ENCODE measurements at regions not wholly inside any gene's neighbourhood (a gene's known extent, or its start where the extent isn't known, plus 50 kb on each side); places are given as distances from the start of the nearest gene placed in this dataset.

DNA sequence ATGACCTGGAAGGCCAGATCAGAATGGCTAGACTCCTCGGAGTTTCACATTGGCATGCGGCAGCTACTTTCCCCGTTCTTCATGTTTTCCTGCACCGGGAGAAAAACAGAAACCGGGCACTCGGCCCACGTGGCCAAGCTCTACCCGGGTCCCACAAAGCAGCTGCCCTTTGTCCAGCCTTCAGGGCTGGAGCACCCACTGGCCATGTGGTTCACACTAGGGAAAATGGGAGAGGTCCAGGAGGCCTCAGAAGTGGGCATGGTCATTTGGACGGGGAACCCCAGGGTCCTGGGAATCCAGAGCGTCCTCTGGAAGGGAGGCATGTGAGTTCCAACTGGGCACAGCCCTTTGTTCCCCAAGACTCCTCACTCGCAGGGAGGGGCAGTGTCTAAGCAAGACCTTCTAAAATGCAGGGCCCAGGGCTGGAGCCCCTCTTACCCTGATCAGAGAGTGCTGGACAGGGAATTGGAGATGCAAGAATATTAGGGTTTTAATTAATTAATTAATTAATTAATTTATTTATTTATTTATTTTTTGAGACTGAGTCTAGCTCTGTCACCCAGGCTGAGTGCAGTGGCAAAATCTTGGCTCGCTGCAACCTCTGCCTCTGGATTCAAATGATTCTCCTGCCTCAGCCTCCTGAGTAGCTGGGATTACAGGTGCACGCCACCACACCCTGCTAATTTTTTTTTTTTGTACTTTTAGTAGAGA is 97.2 kb upstream of the CPEB4 start:
- H3K4me3 ChIP-seq (ENCODE audit: low read depth in 1 of 2, low read length in 2 of 2), result no peak overlapping the region
- H3K36me3 ChIP-seq (ENCODE audit: control insufficient read depth in 1 of 2, insufficient read depth in 2 of 2, low read length in 2 of 2), result no peaks in the 10 kb centered on the region
- H3K27ac ChIP-seq (ENCODE audit: low read length), result no peak overlapping the region
- no peaks in the 10 kb centered on the region for H3K27me3 ChIP-seq (ENCODE audit: low read depth, low read length)
- no peaks in the 10 kb centered on the region for H3K9me3 ChIP-seq (ENCODE audit: control insufficient read depth in 1 of 2, low read length in 2 of 2)
- H3K4me1 ChIP-seq (ENCODE audit: control insufficient read depth in 1 of 2, insufficient read depth in 2 of 2, low read length in 2 of 2), result peaks cover 0 to 5% of the 10 kb centered on the region in 2 donors

DNA sequence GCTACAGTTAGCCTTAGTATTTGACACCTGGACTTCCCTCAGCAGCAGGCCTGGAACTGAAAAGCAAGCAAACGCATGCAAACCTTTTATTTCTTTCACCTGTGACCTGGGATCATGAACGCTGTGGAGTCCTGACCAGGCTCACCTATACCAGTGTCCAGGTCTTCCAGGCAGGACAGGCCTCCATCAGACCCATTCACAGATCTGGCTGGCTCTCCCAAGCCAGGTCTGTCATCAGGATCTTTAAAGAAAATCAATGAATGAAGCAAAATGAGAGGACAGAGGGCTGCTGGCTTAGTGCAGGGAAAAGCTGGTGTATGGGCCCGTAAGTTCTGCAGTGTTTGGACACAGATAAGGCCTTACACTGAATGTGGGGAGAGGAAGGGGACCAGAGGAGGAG is 96.3 kb upstream of the CPEB4 start:
- H3K27ac ChIP-seq (ENCODE audit: low read length), result no peak overlapping the region
- no peaks in the 10 kb centered on the region for H3K9me3 ChIP-seq (ENCODE audit: control insufficient read depth in 1 of 2, low read length in 2 of 2)
- H3K4me3 ChIP-seq (ENCODE audit: low read depth in 1 of 2, low read length in 2 of 2), result no peak overlapping the region
- no peaks in the 10 kb centered on the region for H3K27me3 ChIP-seq (ENCODE audit: low read depth, low read length)
- peaks cover 0 to 5% of the 10 kb centered on the region in 2 donors for H3K4me1 ChIP-seq (ENCODE audit: control insufficient read depth in 1 of 2, insufficient read depth in 2 of 2, low read length in 2 of 2)
- H3K36me3 ChIP-seq (ENCODE audit: control insufficient read depth in 1 of 2, insufficient read depth in 2 of 2, low read length in 2 of 2), result no peaks in the 10 kb centered on the region

DNA sequence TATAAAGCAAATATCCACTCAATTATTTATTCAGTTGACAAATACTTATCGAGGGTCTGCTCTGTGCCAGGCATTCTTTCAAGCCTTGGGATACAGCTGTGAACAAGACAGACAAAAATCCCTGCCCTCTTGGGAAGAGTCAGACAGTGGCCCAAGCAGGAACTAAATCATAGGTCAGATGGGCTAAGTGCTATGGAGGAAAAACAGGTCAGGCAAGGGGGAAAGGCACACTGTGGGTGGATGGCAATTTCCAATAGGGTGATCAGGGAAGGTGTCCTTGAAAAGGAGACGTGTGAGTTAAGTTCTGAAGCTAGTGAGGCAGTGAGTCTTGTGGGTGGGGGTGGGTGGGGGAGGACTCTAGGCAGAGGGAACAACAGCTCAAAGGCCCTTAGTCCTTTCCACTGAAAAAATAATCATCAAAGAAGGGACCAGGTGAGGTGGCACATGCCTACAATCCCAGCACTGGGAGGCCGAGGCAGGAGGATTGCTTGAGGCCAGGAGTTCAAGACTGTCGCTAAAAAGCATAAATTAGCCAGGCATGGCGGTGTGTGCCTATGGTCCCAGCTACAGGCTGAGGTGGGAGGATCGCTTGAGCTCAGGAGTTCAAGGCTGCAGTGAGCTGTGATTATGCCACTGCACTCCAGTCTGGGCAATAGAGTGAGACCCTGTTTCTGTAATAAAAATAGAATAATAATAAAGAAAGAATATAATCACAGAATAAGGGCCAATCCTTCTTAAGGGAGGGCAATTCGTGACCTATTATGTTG is 95.2 kb upstream of the CPEB4 start:
- H3K27ac ChIP-seq (ENCODE audit: low read length), result no peak overlapping the region
- H3K4me1 ChIP-seq (ENCODE audit: control insufficient read depth in 1 of 2, insufficient read depth in 2 of 2, low read length in 2 of 2), result peaks cover 0 to 5% of the 10 kb centered on the region in 2 donors
- H3K36me3 ChIP-seq (ENCODE audit: control insufficient read depth in 1 of 2, insufficient read depth in 2 of 2, low read length in 2 of 2), result no peaks in the 10 kb centered on the region

DNA sequence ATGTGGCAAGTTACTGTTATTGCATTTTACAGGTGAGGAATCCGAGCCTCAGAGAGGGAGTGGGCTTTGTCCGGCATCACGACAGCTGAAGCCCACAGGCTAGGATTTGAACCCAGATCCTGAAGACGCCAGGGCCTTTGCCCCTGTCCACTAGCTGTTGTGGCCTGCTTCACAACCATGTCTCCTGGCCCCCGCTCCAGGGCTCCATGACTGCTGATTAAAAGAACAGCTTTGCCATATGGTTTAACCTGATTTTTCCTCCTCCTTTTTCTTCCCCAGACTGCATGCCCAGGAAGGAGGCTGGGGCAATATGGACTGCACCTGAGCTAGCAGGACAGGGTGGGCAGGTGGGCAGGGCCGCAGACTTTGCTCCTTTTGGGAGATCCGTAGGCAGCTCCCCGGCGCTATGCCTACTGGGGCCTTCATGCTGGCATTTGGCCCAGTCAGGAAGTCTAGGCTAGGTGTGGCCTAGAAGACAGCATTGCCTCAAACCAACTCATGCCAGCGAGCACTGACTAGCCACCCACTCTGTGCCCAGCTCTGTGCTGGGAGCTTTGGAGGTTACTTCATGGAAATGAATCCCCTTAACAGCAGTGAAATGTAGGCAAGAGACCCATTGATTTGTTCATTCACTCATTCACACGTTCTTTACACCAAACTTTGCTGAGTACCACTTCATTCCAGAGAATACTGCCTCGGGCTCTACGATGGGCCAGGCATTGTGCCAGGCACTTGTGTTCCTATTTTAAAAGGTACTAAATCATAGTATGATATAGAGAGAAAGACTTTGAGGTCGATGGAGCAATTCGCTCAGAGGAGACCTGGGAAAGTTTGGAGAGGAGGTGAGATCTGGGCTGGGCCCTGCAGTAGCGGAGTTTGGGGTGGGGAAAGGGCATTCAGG is 94.3 kb upstream of the CPEB4 start:
- H3K4me3 ChIP-seq (ENCODE audit: low read depth in 1 of 2, low read length in 2 of 2), result no peak overlapping the region
- H3K9me3 ChIP-seq (ENCODE audit: control insufficient read depth in 1 of 2, low read length in 2 of 2), result no peaks in the 10 kb centered on the region
- H3K36me3 ChIP-seq (ENCODE audit: control insufficient read depth in 1 of 2, insufficient read depth in 2 of 2, low read length in 2 of 2), result no peaks in the 10 kb centered on the region
- peak overlapping the region; percentile 26 for H3K27ac ChIP-seq (ENCODE audit: low read length)
- H3K4me1 ChIP-seq (ENCODE audit: control insufficient read depth in 1 of 2, insufficient read depth in 2 of 2, low read length in 2 of 2), result peaks cover 0 to 5% of the 10 kb centered on the region in 2 donors
- no peaks in the 10 kb centered on the region for H3K27me3 ChIP-seq (ENCODE audit: low read depth, low read length)

More for the DNA sequence above, 95.2 kb upstream of the CPEB4 start:
- no peaks in the 10 kb centered on the region for H3K9me3 ChIP-seq (ENCODE audit: control insufficient read depth in 1 of 2, low read length in 2 of 2)
- H3K4me3 ChIP-seq (ENCODE audit: low read depth in 1 of 2, low read length in 2 of 2), result no peak overlapping the region
- H3K27me3 ChIP-seq (ENCODE audit: low read depth, low read length), result no peaks in the 10 kb centered on the region

DNA sequence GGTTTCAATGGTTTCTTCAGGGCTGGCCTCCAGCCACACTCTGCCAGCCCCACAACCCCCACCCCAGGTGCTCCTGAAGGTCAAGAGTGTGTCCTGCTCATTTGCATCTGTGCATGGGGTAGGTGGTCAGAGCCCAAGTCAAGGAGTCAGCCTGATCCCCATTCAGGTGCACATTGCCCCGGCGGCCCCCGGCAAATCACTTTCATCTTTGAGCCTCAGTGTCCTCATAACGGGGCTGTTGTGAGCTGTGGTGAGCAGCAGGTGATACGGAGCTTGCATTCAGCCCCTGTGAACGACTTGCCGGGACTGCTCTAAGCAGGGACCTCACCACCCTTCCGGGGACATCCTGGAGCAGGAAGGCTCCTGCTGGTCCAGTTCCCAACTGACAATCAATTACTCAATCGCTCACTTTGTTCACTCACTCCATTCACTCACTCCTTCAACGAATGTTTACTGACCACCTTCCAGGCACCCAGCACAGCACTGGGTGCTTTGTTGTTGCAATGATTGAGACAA is 93.2 kb upstream of the CPEB4 start:
- no peaks in the 10 kb centered on the region for H3K27me3 ChIP-seq (ENCODE audit: low read depth, low read length)
- no peaks in the 10 kb centered on the region for H3K36me3 ChIP-seq (ENCODE audit: control insufficient read depth in 1 of 2, insufficient read depth in 2 of 2, low read length in 2 of 2)
- no peaks in the 10 kb centered on the region for H3K9me3 ChIP-seq (ENCODE audit: control insufficient read depth in 1 of 2, low read length in 2 of 2)
- H3K4me1 ChIP-seq (ENCODE audit: control insufficient read depth in 1 of 2, insufficient read depth in 2 of 2, low read length in 2 of 2), result peaks cover 0 to 5% of the 10 kb centered on the region in 2 donors
- H3K27ac ChIP-seq (ENCODE audit: low read length), result peak overlapping the region; percentile 39
- no peak overlapping the region for H3K4me3 ChIP-seq (ENCODE audit: low read depth in 1 of 2, low read length in 2 of 2)

DNA sequence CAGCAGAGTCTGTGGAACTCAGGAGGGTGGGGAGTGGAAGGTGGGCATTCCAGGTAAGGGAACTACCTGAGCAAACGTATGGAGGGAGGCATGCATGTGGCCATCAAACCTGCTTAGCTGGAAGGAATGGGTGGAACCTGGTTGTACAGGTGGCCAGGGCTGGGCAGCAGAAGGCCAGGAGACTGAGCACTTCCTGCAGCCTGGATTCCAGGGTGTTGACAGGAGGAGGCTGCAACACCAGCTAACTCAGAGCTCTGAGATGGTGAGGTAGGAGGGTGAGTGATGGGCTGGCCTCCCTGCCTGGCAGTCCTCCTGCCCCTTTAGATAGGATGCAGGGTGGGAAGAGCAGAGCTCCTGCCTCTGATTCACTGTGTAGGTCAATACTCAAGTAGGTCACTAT is 92.5 kb upstream of the CPEB4 start:
- H3K4me3 ChIP-seq (ENCODE audit: low read depth in 1 of 2, low read length in 2 of 2), result no peak overlapping the region
- H3K27ac ChIP-seq (ENCODE audit: low read length), result peak overlapping the region; percentile 39
- no peaks in the 10 kb centered on the region for H3K27me3 ChIP-seq (ENCODE audit: low read depth, low read length)
- H3K4me1 ChIP-seq (ENCODE audit: control insufficient read depth in 1 of 2, insufficient read depth in 2 of 2, low read length in 2 of 2), result peaks cover 0 to 5% of the 10 kb centered on the region in 2 donors
- H3K36me3 ChIP-seq (ENCODE audit: control insufficient read depth in 1 of 2, insufficient read depth in 2 of 2, low read length in 2 of 2), result no peaks in the 10 kb centered on the region
- no peaks in the 10 kb centered on the region for H3K9me3 ChIP-seq (ENCODE audit: control insufficient read depth in 1 of 2, low read length in 2 of 2)

DNA sequence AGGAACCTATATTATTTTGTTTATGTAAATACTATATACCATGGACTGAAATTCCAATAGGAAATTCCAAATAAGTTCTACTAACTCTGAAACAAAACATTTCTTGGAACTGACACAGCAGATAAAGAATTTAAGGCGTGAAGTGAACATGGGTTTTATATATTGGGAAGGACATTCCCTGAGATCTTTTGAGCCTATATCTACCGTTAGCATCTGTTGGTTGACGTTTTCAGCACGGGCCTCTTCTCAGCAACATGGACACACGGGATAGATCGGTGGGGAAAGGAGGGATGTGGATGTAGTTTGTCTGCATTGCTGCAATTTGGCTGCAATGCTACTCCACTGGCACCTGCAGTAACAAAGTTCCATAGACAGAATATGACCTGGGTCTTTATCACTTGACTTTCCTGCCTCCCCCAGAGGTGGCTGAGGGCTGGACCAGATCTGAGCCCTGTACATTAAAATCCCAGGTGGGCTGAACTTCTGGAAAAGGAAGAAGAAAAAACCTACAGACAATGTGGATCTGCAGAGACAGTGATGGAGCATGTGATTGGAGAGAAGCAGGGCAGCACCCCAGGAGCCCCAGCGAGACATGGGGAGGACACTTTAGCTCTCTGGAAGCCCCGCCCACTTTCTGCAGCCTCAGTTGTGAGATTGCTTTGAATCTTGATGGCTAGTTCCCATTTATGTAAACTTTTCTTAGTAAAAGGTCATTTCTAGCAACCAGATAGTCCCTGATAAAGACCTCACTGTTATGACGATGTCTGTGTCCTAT is 91.2 kb upstream of the CPEB4 start:
- Histone ChIP-seq H3K9me3 (ENCODE audit: control insufficient read depth in 1 of 2, low read length in 2 of 2) (no peaks in the 10 kb centered on the region), H3K4me1 (ENCODE audit: control insufficient read depth in 1 of 2, insufficient read depth in 2 of 2, low read length in 2 of 2) (peaks cover 0 to 5% of the 10 kb centered on the region in 2 donors), H3K27me3 (ENCODE audit: low read depth, low read length) (no peaks in the 10 kb centered on the region), H3K4me3 (ENCODE audit: low read depth in 1 of 2, low read length in 2 of 2) (no peak overlapping the region), H3K36me3 (ENCODE audit: control insufficient read depth in 1 of 2, insufficient read depth in 2 of 2, low read length in 2 of 2) (no peaks in the 10 kb centered on the region), H3K27ac (ENCODE audit: low read length) (no peak overlapping the region)

DNA sequence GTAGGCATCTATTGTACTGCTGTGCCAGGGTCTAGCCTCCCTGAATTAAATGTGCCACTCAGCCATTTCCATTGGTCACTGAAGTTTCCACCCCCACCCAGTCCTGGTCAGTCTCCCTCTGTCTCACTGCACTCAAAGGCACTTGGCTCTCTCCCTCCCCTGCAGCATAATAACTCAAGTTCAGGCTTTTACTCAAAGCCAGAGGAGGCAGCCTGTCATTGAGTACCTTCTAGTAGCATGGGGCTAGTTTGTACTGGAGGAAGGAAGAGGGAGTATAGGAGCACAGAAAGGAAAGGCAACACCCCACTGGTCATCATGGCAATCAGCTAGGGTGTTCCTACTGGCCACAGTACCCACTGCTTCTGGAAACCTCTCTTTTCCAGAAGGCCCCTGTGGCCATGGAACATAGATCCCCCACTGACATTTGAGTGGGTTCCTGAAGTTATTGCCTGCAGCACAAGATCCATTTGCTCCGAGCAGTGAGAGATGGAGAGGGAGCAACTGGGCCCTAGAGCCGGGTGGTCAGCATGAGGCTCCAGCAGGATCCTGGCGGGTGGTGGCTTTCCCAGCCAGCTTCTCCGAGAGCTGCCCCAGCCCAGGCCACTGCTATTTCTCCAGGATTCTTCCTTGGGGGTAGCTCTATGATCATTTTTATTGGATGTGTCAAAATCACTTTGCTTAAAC is 89.9 kb upstream of the CPEB4 start:
- H3K36me3 ChIP-seq (ENCODE audit: control insufficient read depth in 1 of 2, insufficient read depth in 2 of 2, low read length in 2 of 2), result no peaks in the 10 kb centered on the region
- H3K9me3 ChIP-seq (ENCODE audit: control insufficient read depth in 1 of 2, low read length in 2 of 2), result no peaks in the 10 kb centered on the region
- no peak overlapping the region for H3K4me3 ChIP-seq (ENCODE audit: low read depth in 1 of 2, low read length in 2 of 2)
- no peak overlapping the region for H3K27ac ChIP-seq (ENCODE audit: low read length)
- H3K27me3 ChIP-seq (ENCODE audit: low read depth, low read length), result no peaks in the 10 kb centered on the region
- H3K4me1 ChIP-seq (ENCODE audit: control insufficient read depth in 1 of 2, insufficient read depth in 2 of 2, low read length in 2 of 2), result peaks cover 0 to 5% of the 10 kb centered on the region in 2 donors

DNA sequence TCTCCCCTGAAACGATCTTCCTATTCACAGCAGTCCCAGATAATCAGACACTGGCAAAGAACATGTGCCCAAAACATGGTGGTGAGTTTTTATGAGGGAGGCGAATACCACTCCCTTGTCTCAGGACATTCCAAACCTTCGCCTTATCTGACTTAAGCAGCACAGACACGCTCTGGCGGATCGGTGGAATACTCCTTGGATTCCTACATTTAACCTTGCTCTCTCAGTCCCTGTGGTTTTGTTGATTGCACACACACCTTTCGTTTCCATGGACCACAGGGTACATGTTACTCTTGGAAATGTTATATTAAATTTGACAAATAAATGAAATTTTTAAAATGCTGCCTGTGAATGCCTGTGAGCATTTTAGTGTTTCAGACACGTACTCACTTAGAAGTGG is 87.8 kb upstream of the CPEB4 start:
- no peak overlapping the region for H3K27ac ChIP-seq (ENCODE audit: low read length)
- H3K27me3 ChIP-seq (ENCODE audit: low read depth, low read length), result no peaks in the 10 kb centered on the region
- H3K4me1 ChIP-seq (ENCODE audit: control insufficient read depth in 1 of 2, insufficient read depth in 2 of 2, low read length in 2 of 2), result no peaks in the 10 kb centered on the region
- H3K4me3 ChIP-seq (ENCODE audit: low read depth in 1 of 2, low read length in 2 of 2), result no peak overlapping the region
- H3K9me3 ChIP-seq (ENCODE audit: control insufficient read depth in 1 of 2, low read length in 2 of 2), result peaks cover 0 to 3% of the 10 kb centered on the region in 2 donors
- no peaks in the 10 kb centered on the region for H3K36me3 ChIP-seq (ENCODE audit: control insufficient read depth in 1 of 2, insufficient read depth in 2 of 2, low read length in 2 of 2)

DNA sequence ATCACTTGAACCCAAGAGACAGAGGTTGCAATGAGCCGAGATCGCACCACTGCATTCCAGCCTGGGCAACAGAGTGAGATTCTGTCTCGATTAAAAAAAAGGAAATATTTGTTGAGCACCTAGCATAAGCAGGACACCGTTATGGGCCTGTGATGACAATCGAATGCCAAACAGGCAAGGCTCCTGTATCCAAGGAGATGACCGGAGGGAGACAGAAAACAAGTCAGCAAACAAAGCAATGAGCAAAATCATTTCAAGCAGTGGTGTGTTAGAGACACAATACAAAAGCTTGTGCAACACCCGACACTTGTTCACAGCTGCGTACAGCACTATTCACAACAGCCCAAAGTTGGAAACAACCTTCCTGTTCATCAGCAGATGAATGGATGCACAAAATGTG is 87.1 kb upstream of the CPEB4 start:
- no peaks in the 10 kb centered on the region for H3K27me3 ChIP-seq (ENCODE audit: low read depth, low read length)
- H3K36me3 ChIP-seq (ENCODE audit: control insufficient read depth in 1 of 2, insufficient read depth in 2 of 2, low read length in 2 of 2), result no peaks in the 10 kb centered on the region
- H3K4me3 ChIP-seq (ENCODE audit: low read depth in 1 of 2, low read length in 2 of 2), result no peak overlapping the region
- no peaks in the 10 kb centered on the region for H3K4me1 ChIP-seq (ENCODE audit: control insufficient read depth in 1 of 2, insufficient read depth in 2 of 2, low read length in 2 of 2)
- peaks cover 0 to 3% of the 10 kb centered on the region in 2 donors for H3K9me3 ChIP-seq (ENCODE audit: control insufficient read depth in 1 of 2, low read length in 2 of 2)
- no peak overlapping the region for H3K27ac ChIP-seq (ENCODE audit: low read length)

All from muscle layer of duodenum (tissue), 2 donors.